Keratinocyte (primary cell): ENCODE measurements at regions not wholly inside any gene's neighbourhood (a gene's known extent, or its start where the extent isn't known, plus 50 kb on each side); places are given as distances from the start of the nearest gene placed in this dataset.

Experiments used
- DNase-seq: peaks from one replicate; pipeline ENCODE4 v3.0.0-alpha.2; 2011; ENCODE audit warnings: low read depth, missing footprints, low spot score
- FAIRE-seq: peaks from 2 replicates; lab custom pipeline; 2011; peaks lifted over from hg19 to GRCh38; lab: Jason Lieb, UNC
- H2AFZ ChIP-seq: 2 replicates; pipeline ENCODE4 v1.6.0; 2012; ENCODE audit warnings: low read length, control low read depth, inconsistent platforms; ENCODE audit not compliant: control insufficient read depth
- H3K27ac ChIP-seq: 2 replicates; pipeline ENCODE4 v1.5.1; 2011; ENCODE audit warnings: low read length; ENCODE audit not compliant: control insufficient read depth, insufficient read depth
- H3K27me3 ChIP-seq: 3 replicates; pipeline ENCODE4 v1.6.0; 2011; ENCODE audit warnings: low read length; ENCODE audit not compliant: control insufficient read depth, insufficient read depth; ENCODE audit errors: extremely low read depth
- H3K36me3 ChIP-seq, 2 experiments: 2 replicates in 1 of 2; 3 replicates in 1 of 2; pipeline ENCODE4 v1.5.1; 2011; ENCODE audit warnings: low read length in 2 of 2, mild to moderate bottlenecking in 1 of 2; ENCODE audit not compliant: control insufficient read depth in 2 of 2, insufficient read depth in 2 of 2; ENCODE audit errors: extremely low read depth in 1 of 2
- H3K4me1 ChIP-seq: 3 replicates; pipeline ENCODE4 v1.5.1; 2011; ENCODE audit warnings: low read length; ENCODE audit not compliant: control insufficient read depth, insufficient read depth; ENCODE audit errors: extremely low read depth
- H3K4me2 ChIP-seq: 3 replicates; pipeline ENCODE4 v1.6.0; 2011; ENCODE audit warnings: low read depth, low read length; ENCODE audit not compliant: control insufficient read depth, insufficient read depth; ENCODE audit errors: extremely low read depth
- H3K4me3 ChIP-seq, 3 experiments: fragments of 200-600 bp in 1 of 3; sonication (generic) in 1 of 3; 2 replicates in 2 of 3; 3 replicates in 1 of 3; pipeline ENCODE4 v1.5.1; 2011 to 2016; ENCODE audit warnings: low read length in 3 of 3, mild to moderate bottlenecking in 3 of 3, control low read depth in 2 of 3, inconsistent platforms in 1 of 3, low read depth in 1 of 3, mixed read lengths in 1 of 3, mixed run types in 1 of 3, moderate library complexity in 1 of 3; ENCODE audit not compliant: control insufficient read depth in 2 of 3, insufficient read depth in 2 of 3; ENCODE audit errors: extremely low read depth in 1 of 3
- H3K79me2 ChIP-seq: 2 replicates; pipeline ENCODE4 v1.6.0; 2012; ENCODE audit warnings: low read length; ENCODE audit not compliant: control insufficient read depth, insufficient read depth
- H3K9ac ChIP-seq: 3 replicates; pipeline ENCODE4 v1.6.0; 2011; ENCODE audit warnings: low read length; ENCODE audit not compliant: control insufficient read depth, insufficient read depth; ENCODE audit errors: extremely low read depth
- H3K9me1 ChIP-seq: 3 replicates; pipeline ENCODE4 v1.6.0; 2011; ENCODE audit warnings: low read length; ENCODE audit not compliant: control insufficient read depth, insufficient read depth; ENCODE audit errors: extremely low read depth
- H3K9me3 ChIP-seq: 2 replicates; pipeline ENCODE4 v1.5.1; 2012; ENCODE audit warnings: low read depth, low read length; ENCODE audit not compliant: control insufficient read depth
- H4K20me1 ChIP-seq: 3 replicates; pipeline ENCODE4 v1.6.0; 2011; ENCODE audit warnings: low read length; ENCODE audit not compliant: control insufficient read depth, insufficient read depth; ENCODE audit errors: extremely low read depth
- EZH2 ChIP-seq: IDR thresholded peaks from one replicate; pipeline ENCODE4 v1.6.1; 2012; ENCODE audit warnings: inconsistent platforms, mild to moderate bottlenecking, low read length, moderate library complexity
- dilution Hi-C: fragments of 300-500 bp; cut with MboI; formaldehyde crosslinking; loops from one replicate; pipeline ENCODE4 v1.7.0; 2020; ENCODE audit warnings: low sequenced_read_pairs; ENCODE audit not compliant: extremely low pct_ligation_motif_present
- TF ChIP-seq, protein P1 (sequence below), 3 experiments: IDR thresholded peaks in 1 of 3; conservative IDR thresholded peaks in 1 of 3; optimal IDR thresholded peaks in 1 of 3; 2 replicates in 2 of 3; 3 replicates in 1 of 3; pipeline versions ENCODE3 to v1.5.1; 2011; ENCODE audit warnings: low read length in 3 of 3, mild to moderate bottlenecking in 3 of 3, moderate library complexity in 2 of 3, control low read depth in 1 of 3, inconsistent platforms in 1 of 3; ENCODE audit not compliant: insufficient read depth in 2 of 3; ENCODE audit errors: extremely low read depth in 1 of 3

DNA sequence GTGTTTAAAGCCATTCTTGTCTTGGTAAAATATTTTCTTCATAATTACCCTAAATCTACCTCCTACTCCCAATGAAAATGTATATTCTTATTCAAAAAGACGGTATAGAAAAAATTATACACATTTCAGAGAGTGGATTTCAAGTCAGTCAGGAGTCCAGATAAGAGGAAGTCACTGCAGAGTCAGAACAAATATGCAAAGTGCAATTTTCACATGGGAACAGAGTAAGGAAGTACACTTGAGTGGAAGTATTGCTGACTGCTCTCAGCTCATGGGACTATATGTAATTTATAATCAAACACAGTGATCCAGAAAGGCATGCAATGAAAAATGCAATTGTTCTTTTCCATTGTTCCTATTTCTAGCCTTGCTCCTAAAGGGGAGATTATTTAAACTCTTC lies 1128.0 kb downstream of the AACS start:
- H2AFZ ChIP-seq = no peak overlapping the region
- H3K9me3 ChIP-seq = no peaks in the 10 kb centered on the region
- no peak overlapping the region for H3K9ac ChIP-seq
- no peak for TF ChIP-seq EZH2
- TF ChIP-seq, protein P1, sequence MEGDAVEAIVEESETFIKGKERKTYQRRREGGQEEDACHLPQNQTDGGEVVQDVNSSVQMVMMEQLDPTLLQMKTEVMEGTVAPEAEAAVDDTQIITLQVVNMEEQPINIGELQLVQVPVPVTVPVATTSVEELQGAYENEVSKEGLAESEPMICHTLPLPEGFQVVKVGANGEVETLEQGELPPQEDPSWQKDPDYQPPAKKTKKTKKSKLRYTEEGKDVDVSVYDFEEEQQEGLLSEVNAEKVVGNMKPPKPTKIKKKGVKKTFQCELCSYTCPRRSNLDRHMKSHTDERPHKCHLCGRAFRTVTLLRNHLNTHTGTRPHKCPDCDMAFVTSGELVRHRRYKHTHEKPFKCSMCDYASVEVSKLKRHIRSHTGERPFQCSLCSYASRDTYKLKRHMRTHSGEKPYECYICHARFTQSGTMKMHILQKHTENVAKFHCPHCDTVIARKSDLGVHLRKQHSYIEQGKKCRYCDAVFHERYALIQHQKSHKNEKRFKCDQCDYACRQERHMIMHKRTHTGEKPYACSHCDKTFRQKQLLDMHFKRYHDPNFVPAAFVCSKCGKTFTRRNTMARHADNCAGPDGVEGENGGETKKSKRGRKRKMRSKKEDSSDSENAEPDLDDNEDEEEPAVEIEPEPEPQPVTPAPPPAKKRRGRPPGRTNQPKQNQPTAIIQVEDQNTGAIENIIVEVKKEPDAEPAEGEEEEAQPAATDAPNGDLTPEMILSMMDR (optimal IDR thresholded peaks at IDR 0.05 in 1 of 3, IDR thresholded peaks at IDR 0.05 in 1 of 3, conservative IDR thresholded peaks at IDR 0.05 in 1 of 3; ENCODE audit: extremely low read depth in 1 of 3, insufficient read depth in 2 of 3, low read length in 3 of 3) = no peak
- no peak overlapping the region for H3K4me3 ChIP-seq
- no peak overlapping the region for H3K27ac ChIP-seq
- no peaks in the 10 kb centered on the region for H3K36me3 ChIP-seq
- H3K4me1 ChIP-seq = no peaks in the 10 kb centered on the region
- no peaks in the 10 kb centered on the region for H3K9me1 ChIP-seq
- dilution Hi-C loops = no loop called here
- DNase-seq (no peak), FAIRE-seq (no peak)
- no peaks in the 10 kb centered on the region for H3K27me3 ChIP-seq
- no peaks in the 10 kb centered on the region for H4K20me1 ChIP-seq
- no peaks in the 10 kb centered on the region for H3K79me2 ChIP-seq
- no peak overlapping the region for H3K4me2 ChIP-seq

- dilution Hi-C loops = no loop called here
- FAIRE-seq (no peak), DNase-seq (no peak)
- no peaks in the 10 kb centered on the region for H3K4me1 ChIP-seq
- H3K4me3 ChIP-seq = no peak overlapping the region
- no peaks in the 10 kb centered on the region for H4K20me1 ChIP-seq
- no peak overlapping the region for H2AFZ ChIP-seq
- no peaks in the 10 kb centered on the region for H3K79me2 ChIP-seq
- H3K9ac ChIP-seq = no peak overlapping the region
- TF ChIP-seq, protein P1 (optimal IDR thresholded peaks at IDR 0.05 in 1 of 3, IDR thresholded peaks at IDR 0.05 in 1 of 3, conservative IDR thresholded peaks at IDR 0.05 in 1 of 3; ENCODE audit: extremely low read depth in 1 of 3, insufficient read depth in 2 of 3, low read length in 3 of 3) = no peak
- TF ChIP-seq EZH2 = no peak
- no peak overlapping the region for H3K27ac ChIP-seq
- H3K9me3 ChIP-seq = no peaks in the 10 kb centered on the region
- H3K9me1 ChIP-seq = no peaks in the 10 kb centered on the region
- H3K27me3 ChIP-seq = no peaks in the 10 kb centered on the region
- no peak overlapping the region for H3K4me2 ChIP-seq
- H3K36me3 ChIP-seq = no peaks in the 10 kb centered on the region
These were observed 1131.0 kb downstream of the AACS start for GRCh38 chr12:126196263-126196662.
